Right cardiac atrium (tissue), 5 donors: ENCODE measurements at regions not wholly inside any gene's neighbourhood (a gene's known extent, or its start where the extent isn't known, plus 50 kb on each side); places are given as distances from the start of the nearest gene placed in this dataset.
A peak's percentile ranks its signal among the peaks of the same experiment; 100 is the strongest.
"Not testable (repeated sequence)": the region's sequence is repeated elsewhere in the genome, so short reads cannot be mapped to it uniquely, and the experiment has no call there.

ENCODE experiments used
- ATAC-seq, 2 donors: fragments of 200-7000 bp; cut with Tn5 transposase; one replicate each; pipeline versions ENCODE4 v1.8.0 to v1.9.1; 2020; ENCODE audit warnings: moderate library complexity in 2 of 2, mild to moderate bottlenecking in 1 of 2
- DNase-seq, 3 donors: peaks; one replicate each; pipeline ENCODE4 v3.0.0-alpha.2; 2020
- H3K27ac ChIP-seq: one replicate; pipeline ENCODE4 v1.5.1; 2013; ENCODE audit warnings: mild to moderate bottlenecking, low read length, control low read depth, moderate library complexity
- H3K27me3 ChIP-seq: one replicate; pipeline ENCODE4 v1.6.1; 2013; ENCODE audit not compliant: control insufficient read depth, insufficient read depth
- H3K4me1 ChIP-seq: one replicate; pipeline ENCODE4 v1.6.1; 2013; ENCODE audit warnings: low read length; ENCODE audit not compliant: control insufficient read depth, insufficient read depth
- H3K4me3 ChIP-seq: one replicate; pipeline ENCODE4 v1.5.1; 2013; ENCODE audit warnings: low read length, control low read depth
- H3K9me3 ChIP-seq: one replicate; pipeline ENCODE4 v1.6.1; 2013; ENCODE audit warnings: low read length; ENCODE audit not compliant: control insufficient read depth
- WGBS: extraction: QIAGEN DNeasy Blood & Tissue Kit; methylation state at CpG from one replicate; pipeline ENCODE4 v1.1.7; 2013; 5-methylcytosine and 5-hydroxymethylcytosine counted together
- intact Hi-C, 4 donors: fragments of 100-400 bp; cut with DNase I; formaldehyde crosslinking; loops; one replicate each; pipeline versions ENCODE4 v1.11.0 to v1.14.0; 2022 to 2023
- donor health status: healthy with polysubstance abuse.
- donor health status: DM: no; HTN: yes; CAD: no.
- donor health status: DM: no; HTN: no; CAD: no.
- donor health status: DM: no; HTN: yes; CAD: no; lungs with severe emphysema.
- donor health status: DM: yes; HTN: yes; CAD: no.

DNA sequence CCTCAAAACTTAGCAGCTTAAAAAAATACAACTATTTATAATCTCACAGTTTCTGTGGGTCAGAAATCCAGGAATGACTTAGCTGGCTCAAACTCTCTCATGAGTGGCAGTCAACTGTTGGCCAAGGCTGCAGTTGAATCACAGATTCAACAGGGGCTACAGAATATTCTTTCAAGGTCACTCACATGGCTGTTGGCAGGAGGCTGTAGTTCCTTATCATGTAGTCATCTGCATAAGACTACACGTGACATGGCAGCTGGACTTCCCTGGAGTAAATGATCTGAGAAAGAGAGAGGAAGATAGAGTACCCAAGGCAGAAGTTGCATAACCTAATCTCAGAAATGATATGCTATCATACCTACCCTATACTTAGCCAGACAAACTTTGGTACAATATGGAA is 75.2 kb upstream of the TSPAN2 start:
- intact Hi-C loops: no loop called here
- Histone ChIP-seq H3K27ac (no peak overlapping the region), H3K4me3 (no peak overlapping the region), H3K9me3 (no peaks in the 10 kb centered on the region), H3K4me1 (no peaks in the 10 kb centered on the region), H3K27me3 (no peaks in the 10 kb centered on the region)
- WGBS: 39% methylated on average over 1 of the region's 1 CpG
- ATAC-seq (no peak), DNase-seq (no peak)

DNA sequence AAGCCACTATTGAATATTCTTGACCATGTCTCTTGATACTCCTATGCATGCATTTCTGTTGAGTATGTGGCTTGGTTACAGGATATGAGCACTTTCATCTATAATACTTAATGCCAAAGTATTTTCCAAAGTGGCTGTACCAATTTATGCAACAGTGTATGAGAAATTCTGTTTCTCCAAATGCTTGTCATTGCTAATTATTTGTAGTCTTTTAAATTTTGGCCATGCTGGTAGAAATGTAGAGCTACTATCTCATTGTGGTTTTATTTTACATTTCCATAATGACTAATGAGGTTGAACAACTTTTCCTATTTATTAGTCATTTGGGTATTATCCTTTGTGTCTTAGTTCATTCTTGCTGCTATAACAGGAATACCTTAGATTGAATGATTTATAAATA is 71.4 kb upstream of the TSPAN2 start:
- H3K9me3 ChIP-seq: no peaks in the 10 kb centered on the region
- intact Hi-C loops: no loop called here
- H3K27me3 ChIP-seq: no peaks in the 10 kb centered on the region
- DNase-seq (no peak), ATAC-seq (no peak)
- no peak overlapping the region for H3K4me3 ChIP-seq
- H3K4me1 ChIP-seq: peaks cover 6% of the 10 kb centered on the region
- no peak overlapping the region for H3K27ac ChIP-seq

DNA sequence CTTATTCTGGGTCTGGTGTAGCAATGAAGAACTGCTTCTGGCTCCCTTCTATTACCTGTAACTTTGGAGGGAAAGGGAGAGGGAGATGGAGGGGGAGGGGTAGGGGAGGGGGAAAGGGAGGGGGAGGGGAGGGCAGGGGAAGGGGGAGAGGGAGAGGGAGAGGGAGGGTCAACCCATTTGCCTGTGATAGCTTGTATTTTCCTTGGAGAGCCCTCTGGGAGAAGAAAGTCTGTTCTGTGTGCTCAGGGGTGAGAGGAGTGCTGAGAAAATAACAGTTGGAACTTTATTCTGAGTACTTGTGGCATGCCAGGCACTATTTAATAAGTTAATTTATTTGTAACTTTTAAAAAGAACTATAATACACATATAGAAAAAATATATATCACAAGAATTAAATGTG is 70.7 kb upstream of the TSPAN2 start:
- Histone ChIP-seq H3K27me3 (no peaks in the 10 kb centered on the region), H3K27ac (no peak overlapping the region), H3K9me3 (no peaks in the 10 kb centered on the region), H3K4me1 (peaks cover 6% of the 10 kb centered on the region), H3K4me3 (no peak overlapping the region)
- DNase-seq (no peak), ATAC-seq (no peak)
- intact Hi-C loops: no loop called here

DNA sequence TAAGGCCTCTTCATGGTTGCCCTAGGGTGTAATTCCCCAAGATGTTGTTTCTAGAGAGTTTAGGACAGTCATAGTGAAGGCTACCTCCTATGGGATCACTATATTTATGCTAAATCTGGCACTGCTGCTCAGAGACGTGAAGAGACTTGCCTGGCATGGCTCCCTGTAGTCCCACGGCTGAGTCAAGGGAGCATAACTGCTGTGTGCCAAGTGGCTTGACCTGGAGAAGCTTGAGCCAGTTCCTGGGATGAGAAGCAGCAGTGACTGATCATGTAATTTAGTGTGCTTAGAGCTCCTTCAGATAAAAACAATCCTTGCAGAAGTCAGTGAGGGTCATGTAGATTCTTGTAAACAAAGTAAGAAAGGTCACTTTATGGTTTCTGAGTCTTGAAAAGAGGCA is 68.9 kb upstream of the TSPAN2 start:
- Histone ChIP-seq H3K4me1 (peaks cover 6% of the 10 kb centered on the region), H3K27me3 (no peaks in the 10 kb centered on the region), H3K27ac (peak overlapping the region; percentile 39), H3K9me3 (no peaks in the 10 kb centered on the region), H3K4me3 (no peak overlapping the region)
- intact Hi-C loops: no loop called here
- WGBS: 26% methylated on average over 2 of the region's 2 CpGs
- peak; percentile 56 to 77 (median 71) for DNase-seq
- peak; percentile 60 to 84 for ATAC-seq

DNA sequence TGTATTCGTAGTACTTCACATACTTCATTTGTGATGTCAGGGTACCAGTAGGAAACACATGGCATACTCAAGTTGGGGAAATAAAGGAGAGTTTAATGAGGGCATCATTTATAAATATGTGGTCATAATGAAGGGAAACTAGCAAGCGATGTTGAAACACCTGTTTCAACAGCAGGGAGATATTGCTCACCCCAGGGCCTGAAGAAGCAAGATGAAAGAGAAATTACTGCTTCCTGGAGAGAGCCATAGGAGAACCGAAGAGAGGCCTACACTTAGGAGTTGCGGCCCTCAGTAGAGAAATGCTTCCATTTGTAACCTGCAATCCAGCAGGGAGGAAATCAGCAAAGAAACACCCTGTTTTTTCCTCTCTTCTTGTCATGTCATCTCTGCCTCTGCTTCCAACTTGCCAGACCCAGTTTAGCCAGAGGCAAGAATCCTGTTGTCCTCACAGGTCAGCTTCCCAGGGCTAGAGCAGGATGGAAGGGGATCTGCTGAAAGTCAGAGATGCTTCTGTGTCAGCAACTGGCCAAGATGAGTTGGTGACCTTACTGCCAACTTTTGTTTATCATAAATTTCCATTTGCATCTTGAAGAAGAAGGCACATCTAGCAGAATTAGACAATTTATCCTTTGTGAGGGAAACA is 67.6 kb upstream of the TSPAN2 start:
- peaks cover 6% of the 10 kb centered on the region for H3K4me1 ChIP-seq
- intact Hi-C loops: no loop called here
- no peaks in the 10 kb centered on the region for H3K27me3 ChIP-seq
- no peak for ATAC-seq
- H3K27ac ChIP-seq: no peak overlapping the region
- H3K9me3 ChIP-seq: no peaks in the 10 kb centered on the region
- 86% methylated on average over 4 of the region's 4 CpGs for WGBS
- H3K4me3 ChIP-seq: no peak overlapping the region
- DNase-seq: no peak

DNA sequence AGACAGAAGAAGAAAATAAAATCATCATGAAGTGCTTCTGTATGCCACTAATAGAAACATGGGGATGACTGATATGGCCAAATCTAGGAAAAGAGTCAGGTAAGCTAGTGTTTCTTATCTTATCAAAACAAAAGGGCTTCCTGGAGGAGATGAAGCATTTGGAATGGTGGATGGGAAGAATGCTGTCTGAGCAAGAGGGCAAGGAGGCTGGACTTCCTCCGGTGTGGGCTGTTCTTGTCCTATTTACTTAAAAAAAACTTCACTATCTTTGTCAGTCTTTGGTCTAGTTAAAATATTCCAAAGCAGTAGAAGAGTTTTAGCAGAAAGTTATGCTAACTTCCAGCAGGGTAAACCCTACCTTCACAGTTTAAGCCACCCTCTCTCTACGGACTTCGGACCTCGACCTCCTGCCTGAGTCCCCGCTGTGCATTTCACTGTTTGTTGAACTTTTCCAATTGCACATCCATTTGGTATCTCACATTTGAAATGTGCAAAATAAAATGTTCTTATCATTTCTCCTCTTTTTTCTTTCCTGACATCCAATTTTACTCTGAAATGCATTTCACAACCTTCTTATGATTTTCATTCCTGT is 64.8 kb upstream of the TSPAN2 start:
- Histone ChIP-seq H3K27me3 (no peaks in the 10 kb centered on the region), H3K9me3 (no peaks in the 10 kb centered on the region), H3K4me1 (peaks cover 6% of the 10 kb centered on the region), H3K27ac (no peak overlapping the region), H3K4me3 (no peak overlapping the region)
- DNase-seq (no peak), ATAC-seq (no peak)
- intact Hi-C loops: no loop called here
- WGBS: 72% methylated on average over 5 of the region's 5 CpGs

DNA sequence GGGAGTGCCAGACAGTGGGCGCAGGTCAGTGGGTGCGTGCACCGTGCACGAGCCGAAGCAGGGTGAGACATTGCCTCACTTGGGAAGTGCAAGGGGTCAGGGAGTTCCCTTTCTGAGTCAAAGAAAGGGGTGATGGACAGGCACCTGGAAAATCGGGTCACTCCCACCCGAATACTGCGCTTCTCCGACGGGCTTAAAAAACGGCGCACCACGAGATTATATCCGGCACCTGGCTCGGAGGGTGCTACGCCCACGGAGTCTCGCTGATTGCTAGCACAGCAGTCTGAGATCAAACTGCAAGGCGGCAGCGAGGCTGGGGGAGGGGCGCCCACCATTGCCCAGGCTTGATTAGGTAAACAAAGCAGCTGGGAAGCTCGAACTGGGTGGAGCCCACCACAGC is 58.6 kb upstream of the TSPAN2 start:
- 24% methylated on average over 20 of the region's 22 CpGs for WGBS
- ATAC-seq, DNase-seq, H3K9me3 ChIP-seq, H3K27me3 ChIP-seq, H3K4me1 ChIP-seq, H3K27ac ChIP-seq, H3K4me3 ChIP-seq: not testable (repeated sequence)
- intact Hi-C loops: loop anchor here in 1 of 4 donors (10.0 kb wide), 1 partner anchor 67 kb away; no protein-coding TSS in a partner anchor

DNA sequence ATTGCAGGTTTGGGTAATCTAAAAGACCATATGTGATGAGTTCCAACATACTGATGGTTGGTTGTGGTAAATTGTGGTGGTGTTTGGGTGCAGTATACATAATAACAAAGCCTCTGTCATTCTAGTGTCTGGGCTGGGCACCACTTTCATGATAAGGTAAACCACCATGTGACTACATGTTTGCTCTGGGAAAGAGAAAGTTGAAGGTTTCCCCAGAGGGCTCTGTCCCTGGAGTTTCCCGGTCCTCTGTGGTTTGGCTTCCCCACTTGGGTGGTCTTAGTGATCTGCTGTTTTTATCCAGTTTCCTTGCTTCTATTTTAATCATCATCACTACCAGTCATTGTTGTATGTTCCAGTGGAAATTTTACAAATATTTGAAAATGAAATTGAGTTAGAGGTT is 55.9 kb upstream of the TSPAN2 start:
- DNase-seq (no peak), ATAC-seq (no peak)
- Histone ChIP-seq H3K4me3 (no peak overlapping the region), H3K9me3 (no peaks in the 10 kb centered on the region), H3K27me3 (no peaks in the 10 kb centered on the region), H3K27ac (no peak overlapping the region), H3K4me1 (peaks cover 5% of the 10 kb centered on the region)
- 75% methylated on average over 1 of the region's 1 CpG for WGBS
- intact Hi-C loops: loop anchor here in 1 of 4 donors (10.0 kb wide), 1 partner anchor 70 kb away; no protein-coding TSS in a partner anchor

DNA sequence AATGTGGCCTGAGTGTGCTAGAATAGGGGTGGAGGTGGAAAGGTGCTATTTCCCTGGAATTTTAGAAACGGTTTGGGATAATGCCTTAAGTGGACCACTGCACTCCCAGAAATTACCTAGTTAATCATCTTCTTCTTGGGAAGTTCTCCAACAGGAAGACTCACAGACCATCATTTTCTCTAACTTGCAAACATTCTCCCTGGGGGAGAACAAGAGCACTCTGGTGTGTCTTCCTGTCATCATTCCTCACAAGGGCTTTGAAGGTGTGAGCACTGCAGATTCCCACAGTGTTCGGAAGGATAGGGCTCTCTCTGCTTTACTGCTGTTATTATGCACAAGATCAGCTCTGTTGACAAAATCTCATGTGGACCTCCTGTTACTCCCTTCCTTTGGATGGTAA is 54.9 kb upstream of the TSPAN2 start:
- ATAC-seq (no peak), DNase-seq (no peak)
- H3K9me3 ChIP-seq: no peaks in the 10 kb centered on the region
- 86% methylated on average over 2 of the region's 2 CpGs for WGBS
- H3K27ac ChIP-seq: no peak overlapping the region
- H3K4me3 ChIP-seq: no peak overlapping the region
- intact Hi-C loops: loop anchor here in 1 of 4 donors (10.0 kb wide), 1 partner anchor 71 kb away; no protein-coding TSS in a partner anchor
- peaks cover 8% of the 10 kb centered on the region for H3K4me1 ChIP-seq
- H3K27me3 ChIP-seq: no peaks in the 10 kb centered on the region

DNA sequence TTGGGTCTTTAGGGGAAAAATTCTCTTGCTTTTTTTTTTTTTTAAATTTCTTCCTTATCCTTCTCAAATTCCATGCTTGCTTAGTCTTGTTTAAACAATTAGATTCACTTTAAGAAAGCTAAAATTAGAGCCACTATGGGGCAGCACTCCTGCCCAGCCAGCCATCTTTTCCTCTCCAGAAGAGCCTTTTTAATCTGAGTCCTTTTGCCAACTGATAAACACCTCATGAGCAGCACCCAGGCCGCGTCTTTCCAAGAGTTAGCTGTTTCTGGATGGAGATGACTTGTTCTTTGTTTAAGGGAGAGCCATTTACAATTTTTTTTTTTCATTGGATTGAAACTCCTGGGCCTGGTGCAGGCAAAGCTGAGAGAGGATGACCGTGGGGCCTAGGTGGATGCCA is 53.3 kb upstream of the TSPAN2 start:
- WGBS: 23% methylated on average over 3 of the region's 3 CpGs
- intact Hi-C loops: loop anchor here in 1 of 4 donors (10.0 kb wide), 1 partner anchor 72 kb away; no protein-coding TSS in a partner anchor
- Histone ChIP-seq H3K4me1 (peaks cover 9% of the 10 kb centered on the region), H3K27me3 (no peaks in the 10 kb centered on the region), H3K9me3 (no peaks in the 10 kb centered on the region), H3K27ac (peak overlapping the region; percentile 62), H3K4me3 (no peak overlapping the region)
- peak; percentile 60 to 70 for ATAC-seq
- DNase-seq: peak; percentile 23 to 78 (median 65)

DNA sequence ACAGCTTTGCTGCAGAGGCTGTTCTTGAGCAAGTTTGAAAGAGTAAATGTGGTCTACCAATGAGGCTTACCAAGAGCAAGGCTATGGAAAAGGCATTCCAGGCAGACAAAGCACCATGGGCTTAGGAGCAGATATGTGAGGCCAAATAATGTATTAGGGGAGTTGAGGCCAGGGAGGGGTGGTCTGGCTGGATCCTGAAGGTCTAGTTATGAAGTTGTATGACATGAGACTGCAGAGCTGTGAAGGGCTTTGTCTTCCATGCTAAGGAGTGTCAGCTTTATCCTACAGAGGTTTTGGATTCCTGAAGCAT is 51.8 kb upstream of the TSPAN2 start:
- intact Hi-C loops: loop anchor here in 2 of 4 donors (2.0 to 10.0 kb wide), 2 partner anchors 74 to 322 kb away; no protein-coding TSS in a partner anchor
- no peak overlapping the region for H3K27ac ChIP-seq
- ATAC-seq: no peak
- H3K27me3 ChIP-seq: no peaks in the 10 kb centered on the region
- no peaks in the 10 kb centered on the region for H3K9me3 ChIP-seq
- H3K4me1 ChIP-seq: peaks cover 9% of the 10 kb centered on the region
- no peak for DNase-seq
- no peak overlapping the region for H3K4me3 ChIP-seq
